Prostate gland (tissue), 2 donors: ENCODE measurements at regions not wholly inside any gene's neighbourhood (a gene's known extent, or its start where the extent isn't known, plus 50 kb on each side); places are given as distances from the start of the nearest gene placed in this dataset.

Source experiments
- CTCF ChIP-seq, 4 experiments: fragments of 200-600 bp in 2 of 4; fragments of 450-650 bp in 2 of 4; sonication (generic) in 2 of 4; IDR thresholded peaks; 1 replicate in 3 of 4; 2 replicates in 1 of 4; pipeline ENCODE4 v1.5.1; 2016 to 2019; ENCODE audit warnings: antibody characterized with exemption in 4 of 4, mild to moderate bottlenecking in 2 of 4, moderate library complexity in 2 of 4
- POLR2AphosphoS5 ChIP-seq: sonication (generic); formaldehyde crosslinking; IDR thresholded peaks from one replicate; pipeline ENCODE4 v1.6.1; 2017; ENCODE audit warnings: antibody characterized with exemption

GRCh38 chr12:83619973-83620372, 933.3 kb downstream of the TMTC2 start:
- no peak for TF ChIP-seq CTCF (IDR thresholded peaks at IDR 0.05)
- no peak for TF ChIP-seq POLR2AphosphoS5
